ENCODE measurements at regions not wholly inside any gene's neighbourhood (a gene's known extent, or its start where the extent isn't known, plus 50 kb on each side); places are given as distances from the start of the nearest gene placed in this dataset.

GRCh38 chr14:87813686-87814085, 179.3 kb downstream of the GALC start:
- Histone ChIP-seq H3K27me3 (ENCODE audit: control insufficient read depth in 4 of 4, insufficient read depth in 4 of 4, low read length in 3 of 4) (peaks cover 0 to 14% (median under 1%) of the 10 kb centered on the region in 4 donors), H3K4me1 (ENCODE audit: control insufficient read depth in 4 of 4, insufficient read depth in 4 of 4, low read length in 3 of 4) (no peaks in the 10 kb centered on the region), H3K27ac (ENCODE audit: low read depth in 1 of 2, low read length in 2 of 2) (no peak overlapping the region), H3K4me3 (ENCODE audit: low read depth in 1 of 3, low read length in 3 of 3) (no peak overlapping the region), H3K36me3 (ENCODE audit: control insufficient read depth in 4 of 4, insufficient read depth in 3 of 4, low read depth in 1 of 4, low read length in 3 of 4) (no peaks in the 10 kb centered on the region), H3K9me3 (ENCODE audit: control insufficient read depth in 4 of 4, low read length in 3 of 4) (no peaks in the 10 kb centered on the region), H3K9ac (ENCODE audit: low read depth in 1 of 2, low read length in 2 of 2) (no peak overlapping the region)
- 76% methylated on average over 4 of the region's 4 CpGs for WGBS
- no peak for TF ChIP-seq EGR1 (IDR thresholded peaks at IDR 0.05; ENCODE audit: low read depth in 2 of 2)
- no peak for TF ChIP-seq ATF3 (IDR thresholded peaks at IDR 0.05)
- no peak for TF ChIP-seq HNF4G (IDR thresholded peaks at IDR 0.05)
- TF ChIP-seq YY1 (IDR thresholded peaks at IDR 0.05), result no peak
- no peak for TF ChIP-seq MAX (IDR thresholded peaks at IDR 0.05)
- no peak for TF ChIP-seq CTCF (IDR thresholded peaks at IDR 0.05; ENCODE audit: low read depth, low read length, missing input control)
- TF ChIP-seq NR2F2 (IDR thresholded peaks at IDR 0.05), result no peak
- TF ChIP-seq REST (IDR thresholded peaks at IDR 0.05), result no peak
- DNase-seq (ENCODE audit: low spot score), result no peak

- peaks cover 0 to 14% (median under 1%) of the 10 kb centered on the region in 4 donors for H3K27me3 ChIP-seq (ENCODE audit: control insufficient read depth in 4 of 4, insufficient read depth in 4 of 4, low read length in 3 of 4)
- DNase-seq (ENCODE audit: low spot score), result no peak
- no peak overlapping the region for H3K4me3 ChIP-seq (ENCODE audit: low read depth in 1 of 3, low read length in 3 of 3)
- no peaks in the 10 kb centered on the region for H3K36me3 ChIP-seq (ENCODE audit: control insufficient read depth in 4 of 4, insufficient read depth in 3 of 4, low read depth in 1 of 4, low read length in 3 of 4)
- TF ChIP-seq CTCF (IDR thresholded peaks at IDR 0.05; ENCODE audit: low read depth, low read length, missing input control) (no peak), FOXA2 (IDR thresholded peaks at IDR 0.05) (no peak), SP1 (IDR thresholded peaks at IDR 0.05) (no peak), FOXA1 (IDR thresholded peaks at IDR 0.05) (no peak), HNF4A (conservative IDR thresholded peaks at IDR 0.05) (no peak), JUND (IDR thresholded peaks at IDR 0.05) (no peak), YY1 (IDR thresholded peaks at IDR 0.05) (no peak)
- WGBS, result 80% methylated on average over 1 of the region's 1 CpG
- no peaks in the 10 kb centered on the region for H3K9me3 ChIP-seq (ENCODE audit: control insufficient read depth in 4 of 4, low read length in 3 of 4)
- no peak overlapping the region for H3K27ac ChIP-seq (ENCODE audit: low read depth in 1 of 2, low read length in 2 of 2)
- H3K4me1 ChIP-seq (ENCODE audit: control insufficient read depth in 4 of 4, insufficient read depth in 4 of 4, low read length in 3 of 4), result no peaks in the 10 kb centered on the region
- H3K9ac ChIP-seq (ENCODE audit: low read depth in 1 of 2, low read length in 2 of 2), result no peak overlapping the region
Measured at GRCh38 chr14:87813211-87813610, 179.8 kb downstream of the GALC start.
